ENCODE measurements at regions not wholly inside any gene's neighbourhood (a gene's known extent, or its start where the extent isn't known, plus 50 kb on each side); places are given as distances from the start of the nearest gene placed in this dataset.

DNA sequence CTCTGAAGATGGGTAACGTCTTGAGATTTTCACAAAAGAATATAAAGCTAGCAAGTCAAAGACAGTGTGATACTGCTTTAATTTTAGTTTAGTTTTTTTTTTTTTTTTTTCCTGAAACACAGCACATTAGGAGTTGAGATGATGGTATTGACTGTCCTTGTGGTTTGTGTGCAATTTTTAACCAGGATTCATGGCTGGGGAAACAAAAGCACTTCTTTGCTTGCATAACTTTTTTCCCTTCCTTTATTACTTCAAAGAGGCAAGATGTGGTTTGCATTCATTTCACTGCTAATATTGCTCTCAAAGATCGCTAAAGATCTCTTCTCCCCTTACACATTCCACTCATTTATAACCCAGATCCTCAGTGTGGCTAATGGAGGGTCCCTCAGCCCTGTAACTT lies 157.1 kb upstream of the PZP start:
- ChIA-PET SMC1A (ENCODE audit: uncharacterized antibody, unreplicated experiment) (interaction anchor here (1.3 to 2.7 kb wide), 3 partner anchors 21 to 103 kb away, joined by 3 to 15 read pairs (median 8); no protein-coding TSS in a partner anchor), CTCF (interaction anchor here (1.6 to 12.3 kb wide), 2 partner anchors 23 to 34 kb away, joined by 5 to 80 read pairs; no protein-coding TSS in a partner anchor), RAD21 (ENCODE audit: unreplicated experiment) (interaction anchor here (1.1 to 7.8 kb wide), 3 partner anchors 12 to 34 kb away, joined by 3 to 46 read pairs (median 9); no protein-coding TSS in a partner anchor), POLR2A (no interaction called here)
- TF ChIP-seq MTA2 (IDR thresholded peaks at IDR 0.05; ENCODE audit: low read depth) (no peak), KLF5 (IDR thresholded peaks at IDR 0.05; ENCODE audit: partially characterized antibody) (no peak), KAT2A (conservative IDR thresholded peaks at IDR 0.05; ENCODE audit: control insufficient read depth, low read depth, low read length) (no peak), RAD51 (IDR thresholded peaks at IDR 0.05) (no peak), MYC (IDR thresholded peaks at IDR 0.05; ENCODE audit: insufficient read depth, insufficient read length, insufficient replicate concordance, low read length, severe bottlenecking) (no peak)
- FAIRE-seq (no peak), ATAC-seq (no peak), DNase-seq (ENCODE audit: low read depth, low spot score) (no peak)
- H3K4me2 ChIP-seq (ENCODE audit: control insufficient read depth, insufficient read depth) = peak overlapping the region; percentile 80
- no peaks in the 10 kb centered on the region for H3K79me2 ChIP-seq (ENCODE audit: control insufficient read depth, insufficient read depth, low read length)
- in situ Hi-C loops (cut with MboI) = loop anchor here (10.0 kb wide), 1 partner anchor 720 kb away; no protein-coding TSS in a partner anchor
- no peaks in the 10 kb centered on the region for H4K20me1 ChIP-seq (ENCODE audit: control insufficient read depth, insufficient read depth)
- no peak overlapping the region; the same call in 1 of the 2 replicates for H2AFZ ChIP-seq (ENCODE audit: control insufficient read depth, low read depth, low read length)
- no TSS peak for BruUV-seq (replicated peaks)
- no peaks in the 10 kb centered on the region for H3K36me3 ChIP-seq (ENCODE audit: control insufficient read depth in 2 of 2, insufficient read depth in 2 of 2, low read length in 1 of 2)
- peaks cover 42% of the 10 kb centered on the region for H3K4me1 ChIP-seq (ENCODE audit: control insufficient read depth, insufficient read depth, low read length)
- no peaks in the 10 kb centered on the region for H3K9me3 ChIP-seq (replicated peaks; ENCODE audit: control insufficient read depth, insufficient read depth, low read length)
- peak overlapping the region; percentile 1; the same call in 1 of the 2 replicates for H3K4me3 ChIP-seq
- H3K9ac ChIP-seq (ENCODE audit: control insufficient read depth, insufficient read depth, low read length) = peak overlapping the region; percentile 66
- intact Hi-C loops (cut with micrococcal nuclease; ENCODE audit: unreplicated experiment) = loop anchor here (10.0 kb wide), 1 partner anchor 350 kb away; no protein-coding TSS in a partner anchor
- WGBS (ENCODE audit: insufficient coverage, insufficient replicate concordance, low lambda C conversion rate, missing lambda C conversion rate) = 0% methylated on average over 2 of the region's 2 CpGs
- no peaks in the 10 kb centered on the region for H3K27me3 ChIP-seq (replicated peaks in 1 of 2; ENCODE audit: control insufficient read depth in 2 of 2, insufficient read depth in 2 of 2, low read length in 1 of 2)
- H3K27ac ChIP-seq (ENCODE audit: control insufficient read depth, insufficient read depth) = peak overlapping the region; percentile 88
